22Rv1 (cell line): ENCODE measurements at regions not wholly inside any gene's neighbourhood (a gene's known extent, or its start where the extent isn't known, plus 50 kb on each side); places are given as distances from the start of the nearest gene placed in this dataset.

Experiments used
- H3K27ac ChIP-seq: fragments of 450-650 bp; 2 replicates; pipeline ENCODE4 v1.5.1; 2017
- ZFX ChIP-seq: fragments of 450-650 bp; IDR thresholded peaks from 2 replicates; pipeline ENCODE4 v1.6.1; 2017; ENCODE audit warnings: antibody characterized with exemption, borderline replicate concordance
- TF ChIP-seq, protein P1 (sequence below): fragments of 450-650 bp; IDR thresholded peaks from 2 replicates; pipeline ENCODE4 v1.5.1; 2017; ENCODE audit warnings: mild to moderate bottlenecking

- H3K27ac ChIP-seq: no peak overlapping the region
Measured at GRCh38 chr12:19588951-19589350, 149.7 kb downstream of the AEBP2 start.

DNA sequence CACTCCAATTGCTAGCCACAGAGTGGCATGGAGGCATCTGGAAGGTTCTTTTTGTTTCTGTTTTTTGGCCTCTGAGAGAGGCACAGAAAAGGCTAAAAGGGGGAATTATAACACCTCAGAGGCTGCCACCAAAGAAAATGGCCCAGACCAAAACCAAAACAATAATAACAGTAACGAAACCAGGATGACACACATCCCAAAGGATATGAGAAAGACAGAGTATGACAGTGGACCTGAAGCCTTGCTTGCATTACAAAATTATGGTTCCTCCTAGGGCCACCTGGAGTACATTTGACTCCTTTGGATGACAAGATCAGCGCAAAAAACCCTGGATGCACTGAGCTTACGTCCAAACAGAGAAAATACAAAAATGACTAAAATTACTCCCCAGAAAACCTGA is 152.7 kb downstream of the AEBP2 start:
- TF ChIP-seq ZFX: no peak
- TF ChIP-seq, protein P1, sequence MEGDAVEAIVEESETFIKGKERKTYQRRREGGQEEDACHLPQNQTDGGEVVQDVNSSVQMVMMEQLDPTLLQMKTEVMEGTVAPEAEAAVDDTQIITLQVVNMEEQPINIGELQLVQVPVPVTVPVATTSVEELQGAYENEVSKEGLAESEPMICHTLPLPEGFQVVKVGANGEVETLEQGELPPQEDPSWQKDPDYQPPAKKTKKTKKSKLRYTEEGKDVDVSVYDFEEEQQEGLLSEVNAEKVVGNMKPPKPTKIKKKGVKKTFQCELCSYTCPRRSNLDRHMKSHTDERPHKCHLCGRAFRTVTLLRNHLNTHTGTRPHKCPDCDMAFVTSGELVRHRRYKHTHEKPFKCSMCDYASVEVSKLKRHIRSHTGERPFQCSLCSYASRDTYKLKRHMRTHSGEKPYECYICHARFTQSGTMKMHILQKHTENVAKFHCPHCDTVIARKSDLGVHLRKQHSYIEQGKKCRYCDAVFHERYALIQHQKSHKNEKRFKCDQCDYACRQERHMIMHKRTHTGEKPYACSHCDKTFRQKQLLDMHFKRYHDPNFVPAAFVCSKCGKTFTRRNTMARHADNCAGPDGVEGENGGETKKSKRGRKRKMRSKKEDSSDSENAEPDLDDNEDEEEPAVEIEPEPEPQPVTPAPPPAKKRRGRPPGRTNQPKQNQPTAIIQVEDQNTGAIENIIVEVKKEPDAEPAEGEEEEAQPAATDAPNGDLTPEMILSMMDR: no peak

More at GRCh38 chr12:19588951-19589350, 149.7 kb downstream of the AEBP2 start:
- TF ChIP-seq, protein P1: no peak
- TF ChIP-seq ZFX: no peak

DNA sequence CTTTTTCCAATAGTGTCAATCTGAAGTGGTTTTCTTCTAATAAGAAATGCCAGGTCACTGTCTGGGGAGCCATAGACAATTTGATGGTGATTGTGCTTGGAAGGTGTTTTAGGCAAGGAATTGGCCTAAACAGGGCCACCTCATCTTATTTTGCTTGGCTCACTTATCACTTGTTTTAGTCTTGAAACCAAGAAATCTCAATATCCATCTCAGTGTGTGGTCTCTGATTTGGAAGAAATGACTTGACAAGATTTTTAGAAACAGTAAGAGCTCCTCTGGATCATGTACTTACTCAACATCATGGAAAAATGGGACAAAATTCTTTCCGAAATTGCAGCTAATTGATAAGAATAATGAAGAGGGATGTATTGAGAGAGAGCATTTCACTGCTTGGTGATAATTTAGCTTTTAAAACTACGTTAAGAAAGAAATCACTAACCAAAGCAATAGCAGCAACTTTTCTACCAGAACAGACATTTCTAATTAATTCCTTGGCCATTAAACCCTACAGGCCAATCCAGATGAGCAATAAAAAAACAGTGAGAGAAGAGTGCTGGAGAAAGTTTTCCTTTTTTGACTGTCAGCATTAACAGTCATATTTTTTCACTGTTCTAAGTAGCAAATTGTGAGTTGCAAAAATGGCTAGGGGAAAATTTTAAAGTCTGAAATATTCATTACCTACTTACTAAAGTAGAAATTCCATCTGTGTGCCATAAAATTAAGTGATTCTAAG is 157.3 kb downstream of the AEBP2 start:
- TF ChIP-seq, protein P1: no peak
- TF ChIP-seq ZFX: no peak
- H3K27ac ChIP-seq: no peak overlapping the region

More for the DNA sequence above, 152.7 kb downstream of the AEBP2 start:
- H3K27ac ChIP-seq: no peak overlapping the region

DNA sequence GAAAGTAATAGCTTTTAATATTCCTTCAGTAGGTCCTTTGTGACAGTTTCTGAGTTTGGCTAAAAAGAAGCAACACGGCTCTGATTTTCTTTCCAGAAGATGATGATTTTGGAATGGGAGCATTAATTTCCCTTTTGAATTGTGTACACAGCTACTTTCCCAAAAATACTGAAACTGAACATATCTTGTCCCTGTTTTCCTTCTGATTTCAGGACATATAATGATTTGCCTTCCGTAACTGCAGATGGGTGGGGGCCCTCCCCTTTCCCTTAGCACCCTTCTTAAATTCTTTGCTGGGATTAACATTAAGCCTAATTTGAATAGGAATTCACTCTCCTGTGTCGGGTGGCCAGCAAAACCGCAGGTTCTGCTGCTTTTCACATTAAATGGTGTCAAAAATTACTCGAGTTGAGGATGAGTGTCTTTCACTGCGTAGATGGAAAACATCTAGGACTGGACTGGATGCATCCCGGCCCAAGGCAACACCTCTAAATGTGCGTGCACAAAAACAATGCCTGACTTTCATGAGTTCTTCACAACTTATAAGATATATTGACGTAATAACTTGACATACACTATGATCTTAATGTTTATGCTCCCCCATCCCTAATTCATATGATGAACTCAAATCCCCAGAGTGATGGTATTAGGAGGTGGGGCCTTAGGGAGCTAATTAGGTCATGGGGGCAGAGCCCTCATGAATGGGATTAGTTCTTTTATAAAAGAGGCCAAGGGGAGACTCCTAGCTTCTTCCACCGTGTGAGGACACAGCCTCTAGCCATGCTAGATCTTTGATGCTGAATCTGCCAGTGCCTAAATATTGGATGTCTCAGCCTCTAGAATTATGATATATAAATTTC is 158.1 kb downstream of the AEBP2 start:
- H3K27ac ChIP-seq: no peak overlapping the region
- TF ChIP-seq, protein P1: no peak
- TF ChIP-seq ZFX: no peak

DNA sequence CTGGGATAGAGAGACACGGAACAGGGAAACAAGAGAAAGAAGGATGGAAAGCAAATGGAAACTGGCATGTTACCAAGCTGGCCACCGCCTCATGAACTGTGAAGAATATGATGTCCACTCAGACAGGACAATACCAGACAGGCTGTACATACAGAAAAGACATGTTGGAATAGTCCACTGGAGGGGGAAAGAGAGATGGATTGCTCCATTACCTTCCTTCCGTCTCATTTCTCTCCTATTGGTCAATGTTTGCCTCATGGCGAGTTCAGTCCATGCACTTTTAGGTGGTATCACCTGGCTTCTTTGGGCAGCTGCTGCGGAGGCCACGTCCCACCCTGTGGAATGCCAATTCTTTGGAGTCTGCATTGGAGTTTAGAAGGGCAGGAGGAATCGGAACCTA is 166.4 kb downstream of the AEBP2 start:
- no peak overlapping the region for H3K27ac ChIP-seq
- TF ChIP-seq, protein P1: no peak
- TF ChIP-seq ZFX: no peak

DNA sequence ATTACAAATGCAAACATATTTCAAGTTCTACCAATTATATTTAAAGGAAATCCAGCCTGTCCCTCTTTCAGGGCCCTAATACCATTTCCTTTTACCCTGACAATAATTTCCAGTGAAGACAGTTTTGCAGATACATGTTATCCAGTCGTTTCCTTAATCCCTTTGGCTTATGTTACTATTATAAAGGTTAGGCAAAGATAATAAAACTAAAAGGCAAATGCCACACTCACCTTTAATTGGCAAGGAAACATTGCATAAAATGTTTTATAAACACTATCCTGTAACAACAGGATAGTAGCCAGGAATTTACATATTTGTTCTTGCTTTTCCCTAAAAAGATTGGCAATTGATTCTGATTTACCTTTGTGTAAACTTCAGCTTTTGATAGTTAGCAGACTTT is 168.7 kb downstream of the AEBP2 start:
- TF ChIP-seq, protein P1: no peak
- TF ChIP-seq ZFX: no peak
- peak overlapping the region; percentile 28 for H3K27ac ChIP-seq
